ENCODE measurements at regions not wholly inside any gene's neighbourhood (a gene's known extent, or its start where the extent isn't known, plus 50 kb on each side); places are given as distances from the start of the nearest gene placed in this dataset.

DNA sequence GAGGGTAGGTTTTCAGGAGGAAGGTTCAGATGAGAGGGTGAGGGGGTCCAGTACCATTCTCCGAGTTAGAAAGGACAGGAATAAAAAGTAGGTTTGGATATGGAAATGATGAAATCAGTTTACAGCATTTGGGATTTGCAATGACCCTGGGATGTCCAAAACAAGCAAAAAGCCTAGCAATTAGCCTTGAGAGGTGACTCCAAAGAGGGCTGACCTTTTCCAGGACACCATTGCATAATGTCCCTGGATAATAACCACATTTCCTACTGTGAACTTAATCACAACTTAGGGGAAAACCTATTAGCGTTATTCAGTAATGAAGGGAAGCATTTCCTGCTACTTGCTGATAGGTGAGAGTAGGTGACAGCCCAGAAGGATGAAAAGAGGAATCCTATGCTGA, 101.4 kb upstream of the ARHGAP42 start:
- no peak for DNase-seq (ENCODE audit: extremely low spot score)
- ChIA-PET CTCF (no interaction called here), POLR2A (no interaction called here)
- TF ChIP-seq, protein P1, sequence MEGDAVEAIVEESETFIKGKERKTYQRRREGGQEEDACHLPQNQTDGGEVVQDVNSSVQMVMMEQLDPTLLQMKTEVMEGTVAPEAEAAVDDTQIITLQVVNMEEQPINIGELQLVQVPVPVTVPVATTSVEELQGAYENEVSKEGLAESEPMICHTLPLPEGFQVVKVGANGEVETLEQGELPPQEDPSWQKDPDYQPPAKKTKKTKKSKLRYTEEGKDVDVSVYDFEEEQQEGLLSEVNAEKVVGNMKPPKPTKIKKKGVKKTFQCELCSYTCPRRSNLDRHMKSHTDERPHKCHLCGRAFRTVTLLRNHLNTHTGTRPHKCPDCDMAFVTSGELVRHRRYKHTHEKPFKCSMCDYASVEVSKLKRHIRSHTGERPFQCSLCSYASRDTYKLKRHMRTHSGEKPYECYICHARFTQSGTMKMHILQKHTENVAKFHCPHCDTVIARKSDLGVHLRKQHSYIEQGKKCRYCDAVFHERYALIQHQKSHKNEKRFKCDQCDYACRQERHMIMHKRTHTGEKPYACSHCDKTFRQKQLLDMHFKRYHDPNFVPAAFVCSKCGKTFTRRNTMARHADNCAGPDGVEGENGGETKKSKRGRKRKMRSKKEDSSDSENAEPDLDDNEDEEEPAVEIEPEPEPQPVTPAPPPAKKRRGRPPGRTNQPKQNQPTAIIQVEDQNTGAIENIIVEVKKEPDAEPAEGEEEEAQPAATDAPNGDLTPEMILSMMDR (IDR thresholded peaks at IDR 0.05; ENCODE audit: control extremely low read depth, extremely low read depth, low read depth, missing control alignments), result no peak

GRCh38 chr11:100586361-100587101, 100.6 kb upstream of the ARHGAP42 start:
- no peak for DNase-seq (ENCODE audit: extremely low spot score)
- ChIA-PET POLR2A (no interaction called here), CTCF (no interaction called here)
- TF ChIP-seq, protein P1 (IDR thresholded peaks at IDR 0.05; ENCODE audit: control extremely low read depth, extremely low read depth, low read depth, missing control alignments), result no peak

DNA sequence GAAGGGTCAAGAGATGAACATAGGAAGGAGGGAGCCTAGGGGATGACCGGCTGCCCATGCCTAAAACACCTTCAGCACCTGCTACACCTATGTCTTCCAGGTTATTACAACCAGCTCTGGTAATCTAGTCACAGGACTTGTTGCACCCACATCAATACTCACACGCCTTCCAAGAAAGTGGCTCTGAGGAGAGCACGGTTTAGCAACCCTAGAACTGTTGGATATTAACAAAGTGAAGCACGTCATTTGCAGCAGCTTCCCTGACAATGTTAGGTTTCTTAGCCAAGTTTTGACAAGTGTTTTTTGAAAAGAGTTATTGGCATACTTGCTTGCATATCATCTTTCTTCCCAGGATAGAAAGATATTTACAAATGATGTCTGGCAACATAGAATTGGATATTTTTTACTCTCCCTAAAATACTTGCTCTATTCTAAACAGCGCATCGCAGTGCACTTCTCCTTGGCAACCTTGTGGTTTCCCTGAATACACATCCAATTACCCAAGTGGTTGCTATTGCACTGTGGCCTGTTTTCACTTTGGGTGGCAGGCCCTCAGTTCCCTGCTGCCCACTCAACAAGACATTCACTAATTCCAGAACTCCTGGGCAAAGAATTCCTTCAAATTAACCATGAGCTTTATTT, 94.3 kb upstream of the ARHGAP42 start:
- TF ChIP-seq, protein P1 (IDR thresholded peaks at IDR 0.05; ENCODE audit: control extremely low read depth, extremely low read depth, low read depth, missing control alignments), result no peak
- ChIA-PET CTCF (interaction anchor here (1.0 to 1.1 kb wide), 2 partner anchors 16 to 96 kb away, joined by 3 read pairs; no protein-coding TSS in a partner anchor), POLR2A (no interaction called here)
- DNase-seq (ENCODE audit: extremely low spot score), result no peak

DNA sequence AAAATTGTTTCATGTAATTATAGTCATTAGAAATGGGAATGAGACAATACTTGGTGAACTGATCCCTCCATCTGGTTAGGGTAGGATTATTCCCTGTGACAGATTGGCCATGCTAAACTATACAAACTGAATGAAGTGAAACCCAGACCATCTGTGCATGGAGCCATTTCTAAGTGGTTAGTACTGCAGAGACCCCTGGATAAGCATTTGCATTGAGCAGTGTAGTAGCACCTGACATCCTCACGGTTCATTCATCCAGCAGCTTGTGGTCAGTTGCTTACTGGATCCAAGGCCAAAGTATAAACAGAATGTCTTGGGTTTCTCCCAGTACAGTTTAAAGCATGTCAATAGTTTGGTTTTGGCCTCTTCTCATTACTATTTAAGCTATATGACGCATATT, 93.8 kb upstream of the ARHGAP42 start:
- TF ChIP-seq, protein P1 (IDR thresholded peaks at IDR 0.05; ENCODE audit: control extremely low read depth, extremely low read depth, low read depth, missing control alignments), result no peak
- POLR2A ChIA-PET, result no interaction called here
- CTCF ChIA-PET, result interaction anchor here (0.7 to 1.1 kb wide), 3 partner anchors 11 to 96 kb away, joined by 3 read pairs; no protein-coding TSS in a partner anchor
- no peak for DNase-seq (ENCODE audit: extremely low spot score)

DNA sequence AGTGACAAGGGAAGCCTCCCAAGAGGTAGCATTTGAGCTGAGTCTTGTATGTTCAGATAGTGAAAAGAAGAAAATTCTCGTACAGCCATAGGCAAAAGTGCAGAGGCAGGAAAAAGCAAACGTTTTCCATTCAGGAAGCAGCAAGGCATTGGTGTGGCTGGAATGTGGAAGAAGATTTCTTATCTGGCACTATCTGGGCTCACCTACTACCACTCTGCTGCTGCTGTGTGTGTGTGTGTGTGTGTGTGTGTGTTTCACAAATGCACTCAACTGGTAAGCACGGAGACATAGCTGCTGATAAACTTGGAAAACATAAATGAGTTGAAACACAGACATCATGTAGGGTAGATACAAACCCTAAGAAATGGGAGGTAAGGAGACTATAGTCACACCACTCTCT, 92.8 kb upstream of the ARHGAP42 start:
- CTCF ChIA-PET, result no interaction called here
- DNase-seq (ENCODE audit: extremely low spot score), result no peak
- TF ChIP-seq, protein P1 (IDR thresholded peaks at IDR 0.05; ENCODE audit: control extremely low read depth, extremely low read depth, low read depth, missing control alignments), result no peak
- POLR2A ChIA-PET, result no interaction called here

- CTCF ChIA-PET, result interaction anchor here (0.8 kb wide), 1 partner anchor 17 kb away, joined by 3 read pairs; no protein-coding TSS in a partner anchor
- POLR2A ChIA-PET, result no interaction called here
- no peak for DNase-seq (ENCODE audit: extremely low spot score)
- TF ChIP-seq, protein P1 (IDR thresholded peaks at IDR 0.05; ENCODE audit: control extremely low read depth, extremely low read depth, low read depth, missing control alignments), result no peak
These were observed 86.1 kb upstream of the ARHGAP42 start for GRCh38 chr11:100600941-100601340.

Data from GM10248 (cell line).